Mucosa of descending colon (tissue), 3 donors: ENCODE measurements at regions not wholly inside any gene's neighbourhood (a gene's known extent, or its start where the extent isn't known, plus 50 kb on each side); places are given as distances from the start of the nearest gene placed in this dataset.

ENCODE experiments used
- ATAC-seq: fragments of 200-7000 bp; cut with Tn5 transposase; one replicate; pipeline ENCODE4 v1.9.1; 2020; ENCODE audit warnings: mild to moderate bottlenecking, moderate library complexity
- DNase-seq, 3 donors: peaks; one replicate each; pipeline ENCODE4 v3.0.0-alpha.2; 2020
- H3K36me3 ChIP-seq: fragments of 200-600 bp; one replicate; pipeline ENCODE4 v1.8.0; 2021; ENCODE audit warnings: low read depth, mild to moderate bottlenecking
- H3K4me1 ChIP-seq: fragments of 200-600 bp; one replicate; pipeline ENCODE4 v1.8.0; 2021; ENCODE audit warnings: low read depth, mild to moderate bottlenecking
- H3K4me3 ChIP-seq: fragments of 200-600 bp; one replicate; pipeline ENCODE4 v1.8.0; 2021; ENCODE audit warnings: mild to moderate bottlenecking
- H3K9me3 ChIP-seq: fragments of 200-600 bp; one replicate; pipeline ENCODE4 v1.8.0; 2021; ENCODE audit warnings: mild to moderate bottlenecking
- intact Hi-C, 2 donors: fragments of 100-400 bp; cut with DNase I in 1 of 2; cut with micrococcal nuclease in 1 of 2; formaldehyde crosslinking; loops; one replicate each; pipeline versions ENCODE4 v1.11.0 to v1.11.1; 2022; cut with DNase I, micrococcal nuclease
- TF ChIP-seq, protein P1 (sequence below): fragments of 200-600 bp; IDR thresholded peaks from one replicate; pipeline ENCODE4 v1.8.0; 2022; ENCODE audit warnings: antibody characterized with exemption, mild to moderate bottlenecking
- donor health status: DM: no; HTN: no; CAD: no; lungs with moderate emphysema.
- donor health status: DM: no; HTN: no; CAD: no.
- donor health status: DM: no; HTN: yes; CAD: no.

DNA sequence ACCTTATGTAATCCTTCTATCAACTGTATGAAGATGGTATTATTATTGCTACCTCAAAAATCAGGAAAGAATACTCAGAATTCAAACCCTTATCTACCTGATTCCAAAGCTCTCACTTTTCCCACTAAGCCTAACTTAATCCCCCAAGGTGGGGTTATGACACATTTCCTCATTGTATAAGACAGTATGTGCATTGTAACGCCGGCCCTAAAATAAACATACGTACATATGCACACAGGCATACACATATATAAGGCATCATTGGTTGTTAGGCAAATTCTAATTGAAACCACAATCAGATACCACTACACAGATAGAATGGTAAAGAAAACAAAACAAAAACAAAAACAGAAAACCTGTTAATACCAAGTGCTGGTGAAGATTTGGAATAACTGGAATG, 556.5 kb downstream of the INHBA start:
- Histone ChIP-seq H3K4me3 (no peak overlapping the region), H3K4me1 (no peaks in the 10 kb centered on the region), H3K9me3 (no peaks in the 10 kb centered on the region), H3K36me3 (no peaks in the 10 kb centered on the region)
- TF ChIP-seq, protein P1, sequence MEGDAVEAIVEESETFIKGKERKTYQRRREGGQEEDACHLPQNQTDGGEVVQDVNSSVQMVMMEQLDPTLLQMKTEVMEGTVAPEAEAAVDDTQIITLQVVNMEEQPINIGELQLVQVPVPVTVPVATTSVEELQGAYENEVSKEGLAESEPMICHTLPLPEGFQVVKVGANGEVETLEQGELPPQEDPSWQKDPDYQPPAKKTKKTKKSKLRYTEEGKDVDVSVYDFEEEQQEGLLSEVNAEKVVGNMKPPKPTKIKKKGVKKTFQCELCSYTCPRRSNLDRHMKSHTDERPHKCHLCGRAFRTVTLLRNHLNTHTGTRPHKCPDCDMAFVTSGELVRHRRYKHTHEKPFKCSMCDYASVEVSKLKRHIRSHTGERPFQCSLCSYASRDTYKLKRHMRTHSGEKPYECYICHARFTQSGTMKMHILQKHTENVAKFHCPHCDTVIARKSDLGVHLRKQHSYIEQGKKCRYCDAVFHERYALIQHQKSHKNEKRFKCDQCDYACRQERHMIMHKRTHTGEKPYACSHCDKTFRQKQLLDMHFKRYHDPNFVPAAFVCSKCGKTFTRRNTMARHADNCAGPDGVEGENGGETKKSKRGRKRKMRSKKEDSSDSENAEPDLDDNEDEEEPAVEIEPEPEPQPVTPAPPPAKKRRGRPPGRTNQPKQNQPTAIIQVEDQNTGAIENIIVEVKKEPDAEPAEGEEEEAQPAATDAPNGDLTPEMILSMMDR, result no peak
- intact Hi-C loops, result no loop called here
- ATAC-seq (no peak), DNase-seq (no peak)

DNA sequence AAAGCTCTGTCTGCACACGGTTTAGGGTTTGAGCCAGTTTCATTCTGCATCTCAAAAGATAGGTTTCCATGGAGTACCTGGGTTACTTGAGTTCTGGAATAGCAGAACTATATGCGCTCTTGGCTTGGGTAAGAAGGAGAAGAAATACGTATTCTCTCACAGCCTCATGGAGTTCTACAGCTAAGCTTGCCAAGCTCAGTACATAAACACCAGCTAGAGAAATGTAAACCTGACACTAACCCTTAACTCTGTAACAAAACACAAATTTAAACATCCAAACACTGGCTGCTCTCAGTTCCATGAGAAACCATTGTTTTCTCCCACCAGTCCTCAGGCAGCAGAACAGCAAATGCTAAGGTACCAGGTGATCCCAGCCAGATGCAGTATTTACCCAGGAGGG, 557.2 kb downstream of the INHBA start:
- no peak for ATAC-seq
- Histone ChIP-seq H3K36me3 (no peaks in the 10 kb centered on the region), H3K4me3 (no peak overlapping the region), H3K4me1 (no peaks in the 10 kb centered on the region), H3K9me3 (no peaks in the 10 kb centered on the region)
- TF ChIP-seq, protein P1, result no peak
- DNase-seq, result no peak
- intact Hi-C loops, result no loop called here

DNA sequence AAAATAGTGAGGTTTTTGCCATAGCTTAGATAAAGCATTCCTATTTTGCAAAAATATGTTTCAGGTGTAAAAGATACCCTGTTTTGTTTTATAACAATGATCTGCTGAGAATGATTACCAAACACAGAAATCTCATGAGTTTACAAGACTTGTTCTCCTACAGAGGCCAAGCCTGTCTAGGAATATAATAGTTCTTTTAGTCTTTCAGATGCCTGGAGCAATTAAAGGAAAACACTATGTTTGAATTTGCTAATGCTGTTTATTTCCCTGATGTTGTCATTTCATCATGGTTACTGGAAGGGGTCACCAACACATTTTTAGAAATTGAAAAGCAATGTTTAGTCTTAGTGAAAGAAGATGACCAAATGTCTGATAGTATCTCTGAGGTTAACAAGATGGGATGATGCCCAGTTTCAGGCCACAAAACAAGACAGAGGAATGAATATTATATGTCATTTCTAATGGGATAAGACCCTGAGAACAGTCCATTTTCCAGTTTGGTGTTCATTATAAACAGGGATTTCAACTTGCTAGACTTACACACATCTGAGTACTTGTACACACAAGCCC, 559.9 kb downstream of the INHBA start:
- ATAC-seq (no peak), DNase-seq (no peak)
- no peak overlapping the region for H3K4me3 ChIP-seq
- intact Hi-C loops, result no loop called here
- no peaks in the 10 kb centered on the region for H3K4me1 ChIP-seq
- H3K9me3 ChIP-seq, result no peaks in the 10 kb centered on the region
- no peaks in the 10 kb centered on the region for H3K36me3 ChIP-seq
- TF ChIP-seq, protein P1, result no peak

DNA sequence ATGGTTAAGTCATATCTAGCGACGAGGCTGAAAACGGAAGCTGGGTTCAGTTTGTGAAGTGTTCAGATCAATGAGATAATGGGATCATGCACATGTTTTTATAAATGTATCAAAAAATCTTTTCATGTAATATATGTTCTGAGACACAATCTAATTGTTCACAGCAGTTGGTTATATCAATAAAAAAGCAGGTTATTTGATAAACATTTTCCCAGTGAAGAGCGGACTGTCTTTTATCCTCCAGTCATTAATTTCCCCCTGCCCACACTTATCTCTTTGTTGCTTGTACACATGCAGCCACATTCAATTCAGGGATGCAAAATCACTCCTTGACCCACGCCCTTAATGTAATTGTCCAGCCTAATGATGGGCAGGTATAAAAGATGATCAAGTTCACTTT, 563.1 kb downstream of the INHBA start:
- no peaks in the 10 kb centered on the region for H3K9me3 ChIP-seq
- TF ChIP-seq, protein P1, result no peak
- H3K4me3 ChIP-seq, result no peak overlapping the region
- DNase-seq (no peak), ATAC-seq (no peak)
- intact Hi-C loops, result no loop called here
- no peaks in the 10 kb centered on the region for H3K36me3 ChIP-seq
- H3K4me1 ChIP-seq, result no peaks in the 10 kb centered on the region

DNA sequence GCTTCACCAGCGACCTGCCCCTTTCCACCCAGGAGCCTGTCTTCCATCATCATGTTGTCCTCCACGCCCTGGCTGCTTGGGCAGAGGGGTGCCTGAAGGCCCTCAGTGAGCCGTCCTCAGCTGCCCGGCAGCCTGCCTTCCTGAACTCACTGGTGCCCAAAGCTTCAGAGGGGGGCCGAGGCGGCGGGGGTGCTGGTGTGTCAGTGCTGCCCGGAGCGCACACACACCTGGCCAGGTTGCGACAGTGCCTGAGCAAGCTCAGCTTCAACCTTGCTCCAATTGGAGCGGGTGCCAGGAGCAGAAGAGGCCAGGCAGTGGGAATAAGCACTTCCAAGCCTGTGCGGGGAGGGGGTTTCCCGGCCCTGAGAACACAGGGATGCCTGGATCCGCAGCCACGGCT, 566.3 kb downstream of the INHBA start:
- ATAC-seq (no peak), DNase-seq (no peak)
- Histone ChIP-seq H3K36me3 (no peaks in the 10 kb centered on the region), H3K4me3 (no peak overlapping the region), H3K4me1 (no peaks in the 10 kb centered on the region), H3K9me3 (no peaks in the 10 kb centered on the region)
- intact Hi-C loops, result no loop called here
- TF ChIP-seq, protein P1, result no peak

DNA sequence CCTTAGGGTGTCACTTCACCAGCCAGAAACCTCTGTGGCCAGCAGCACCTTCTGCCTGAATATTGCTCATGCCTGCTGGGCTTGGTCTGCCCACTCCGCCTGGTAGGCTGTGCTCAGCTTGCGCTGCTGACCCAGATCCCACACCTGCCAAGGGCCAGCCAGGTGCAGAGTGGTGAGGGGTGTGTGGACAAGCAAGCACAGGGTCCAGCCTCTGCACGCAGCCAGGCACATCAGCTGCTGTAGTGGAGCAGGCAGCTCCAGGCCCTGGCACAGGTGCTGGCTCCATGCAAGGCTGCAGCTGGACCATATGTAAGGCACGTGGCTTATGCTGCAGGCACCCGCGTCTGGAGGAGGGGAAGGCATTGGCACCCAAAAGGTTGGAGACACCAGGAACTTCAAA, 567.4 kb downstream of the INHBA start:
- DNase-seq, result no peak
- no peaks in the 10 kb centered on the region for H3K36me3 ChIP-seq
- TF ChIP-seq, protein P1, result no peak
- intact Hi-C loops, result no loop called here
- no peaks in the 10 kb centered on the region for H3K9me3 ChIP-seq
- no peak for ATAC-seq
- no peak overlapping the region for H3K4me3 ChIP-seq
- no peaks in the 10 kb centered on the region for H3K4me1 ChIP-seq
